Activated CD8-positive, alpha-beta T cell treated with anti-CD3 and anti-CD28 coated beads, Interleukin-2, amount 10 ng/mL, durations not matched to agents 7 days and 5 days (primary cell): ENCODE measurements at regions not wholly inside any gene's neighbourhood (a gene's known extent, or its start where the extent isn't known, plus 50 kb on each side); places are given as distances from the start of the nearest gene placed in this dataset.
A peak's percentile ranks its signal among the peaks of the same experiment; 100 is the strongest.

Source experiments
- ATAC-seq: fragments of 150-1000 bp; cut with Tn5 transposase; one replicate; pipeline ENCODE4 v1.10.0; 2021; ENCODE audit warnings: moderate library complexity
- CTCF ChIA-PET: fragments of 350-600 bp; sonication (Branson Sonifier 250); formaldehyde crosslinking; loops from one replicate; lab custom pipeline; 2021; ENCODE audit warnings: antibody characterized with exemption; lab: Charles Lee
- POLR2A ChIA-PET: fragments of 350-600 bp; sonication (Branson Sonifier 250); formaldehyde crosslinking; loops from one replicate; lab custom pipeline; 2021; ENCODE audit warnings: antibody characterized with exemption; lab: Charles Lee
- DNase-seq: peaks from one replicate; pipeline ENCODE4 v3.0.0-alpha.2; 2020
- H3K27ac Mint-ChIP-seq: one replicate; pipeline ENCODE4 v1.8.0; 2021; ENCODE audit warnings: mild to moderate bottlenecking, mixed read lengths
- H3K27me3 Mint-ChIP-seq: one replicate; pipeline ENCODE4 v1.8.0; 2021; ENCODE audit warnings: low read depth, mixed read lengths
- H3K36me3 Mint-ChIP-seq: one replicate; pipeline ENCODE4 v1.8.0; 2021; ENCODE audit warnings: low read depth, mixed read lengths
- H3K4me1 Mint-ChIP-seq: one replicate; pipeline ENCODE4 v1.8.0; 2021; ENCODE audit warnings: low read depth, mixed read lengths
- H3K4me3 Mint-ChIP-seq: one replicate; pipeline ENCODE4 v1.8.0; 2021; ENCODE audit warnings: mild to moderate bottlenecking, mixed read lengths
- H3K9me3 Mint-ChIP-seq: one replicate; pipeline ENCODE4 v1.8.0; 2022; ENCODE audit warnings: mixed read lengths; ENCODE audit not compliant: insufficient read depth

- no peak overlapping the region for H3K27ac Mint-ChIP-seq
- H3K36me3 Mint-ChIP-seq, result no peaks in the 10 kb centered on the region
- CTCF ChIA-PET, result no interaction called here
- H3K9me3 Mint-ChIP-seq, result no peaks in the 10 kb centered on the region
- POLR2A ChIA-PET, result no interaction called here
- DNase-seq (no peak), ATAC-seq (no peak)
- H3K4me1 Mint-ChIP-seq, result peaks cover 34% of the 10 kb centered on the region
- no peaks in the 10 kb centered on the region for H3K27me3 Mint-ChIP-seq
- no peak overlapping the region for H3K4me3 Mint-ChIP-seq
These were observed 190.5 kb downstream of the IRF8 start for GRCh38 chr16:86089334-86089900.

- no peak overlapping the region for H3K27ac Mint-ChIP-seq
These were observed 191.0 kb downstream of the IRF8 start for GRCh38 chr16:86089991-86090390.

GRCh38 chr16:86090461-86091170 is 191.7 kb downstream of the IRF8 start:
- Mint-ChIP-seq H3K9me3 (no peaks in the 10 kb centered on the region), H3K4me1 (peaks cover 34% of the 10 kb centered on the region), H3K4me3 (no peak overlapping the region), H3K27ac (no peak overlapping the region), H3K36me3 (no peaks in the 10 kb centered on the region), H3K27me3 (no peaks in the 10 kb centered on the region)
- ChIA-PET CTCF (no interaction called here), POLR2A (no interaction called here)
- DNase-seq (no peak), ATAC-seq (no peak)

More at GRCh38 chr16:86089991-86090390, 191.0 kb downstream of the IRF8 start:
- DNase-seq (peak; percentile 27), ATAC-seq (no peak)
- no peak overlapping the region for H3K4me3 Mint-ChIP-seq
- H3K9me3 Mint-ChIP-seq, result no peaks in the 10 kb centered on the region
- H3K27me3 Mint-ChIP-seq, result no peaks in the 10 kb centered on the region
- H3K36me3 Mint-ChIP-seq, result no peaks in the 10 kb centered on the region
- ChIA-PET POLR2A (no interaction called here), CTCF (no interaction called here)
- H3K4me1 Mint-ChIP-seq, result peaks cover 34% of the 10 kb centered on the region

- CTCF ChIA-PET, result no interaction called here
- POLR2A ChIA-PET, result no interaction called here
- H3K4me1 Mint-ChIP-seq, result peaks cover 23% of the 10 kb centered on the region
These were observed 193.0 kb downstream of the IRF8 start for GRCh38 chr16:86091976-86092375.

GRCh38 chr16:86092586-86093480 is 193.9 kb downstream of the IRF8 start:
- no peak overlapping the region for H3K4me3 Mint-ChIP-seq
- ChIA-PET CTCF (no interaction called here), POLR2A (no interaction called here)
- H3K36me3 Mint-ChIP-seq, result no peaks in the 10 kb centered on the region
- DNase-seq (no peak), ATAC-seq (no peak)
- no peaks in the 10 kb centered on the region for H3K9me3 Mint-ChIP-seq
- H3K4me1 Mint-ChIP-seq, result peaks cover 20% of the 10 kb centered on the region
- no peaks in the 10 kb centered on the region for H3K27me3 Mint-ChIP-seq
- no peak overlapping the region for H3K27ac Mint-ChIP-seq

More at GRCh38 chr16:86091976-86092375, 193.0 kb downstream of the IRF8 start:
- no peak for DNase-seq
- ATAC-seq, result no peak
- no peaks in the 10 kb centered on the region for H3K9me3 Mint-ChIP-seq
- no peak overlapping the region for H3K27ac Mint-ChIP-seq
- H3K27me3 Mint-ChIP-seq, result no peaks in the 10 kb centered on the region
- no peaks in the 10 kb centered on the region for H3K36me3 Mint-ChIP-seq
- no peak overlapping the region for H3K4me3 Mint-ChIP-seq

DNA sequence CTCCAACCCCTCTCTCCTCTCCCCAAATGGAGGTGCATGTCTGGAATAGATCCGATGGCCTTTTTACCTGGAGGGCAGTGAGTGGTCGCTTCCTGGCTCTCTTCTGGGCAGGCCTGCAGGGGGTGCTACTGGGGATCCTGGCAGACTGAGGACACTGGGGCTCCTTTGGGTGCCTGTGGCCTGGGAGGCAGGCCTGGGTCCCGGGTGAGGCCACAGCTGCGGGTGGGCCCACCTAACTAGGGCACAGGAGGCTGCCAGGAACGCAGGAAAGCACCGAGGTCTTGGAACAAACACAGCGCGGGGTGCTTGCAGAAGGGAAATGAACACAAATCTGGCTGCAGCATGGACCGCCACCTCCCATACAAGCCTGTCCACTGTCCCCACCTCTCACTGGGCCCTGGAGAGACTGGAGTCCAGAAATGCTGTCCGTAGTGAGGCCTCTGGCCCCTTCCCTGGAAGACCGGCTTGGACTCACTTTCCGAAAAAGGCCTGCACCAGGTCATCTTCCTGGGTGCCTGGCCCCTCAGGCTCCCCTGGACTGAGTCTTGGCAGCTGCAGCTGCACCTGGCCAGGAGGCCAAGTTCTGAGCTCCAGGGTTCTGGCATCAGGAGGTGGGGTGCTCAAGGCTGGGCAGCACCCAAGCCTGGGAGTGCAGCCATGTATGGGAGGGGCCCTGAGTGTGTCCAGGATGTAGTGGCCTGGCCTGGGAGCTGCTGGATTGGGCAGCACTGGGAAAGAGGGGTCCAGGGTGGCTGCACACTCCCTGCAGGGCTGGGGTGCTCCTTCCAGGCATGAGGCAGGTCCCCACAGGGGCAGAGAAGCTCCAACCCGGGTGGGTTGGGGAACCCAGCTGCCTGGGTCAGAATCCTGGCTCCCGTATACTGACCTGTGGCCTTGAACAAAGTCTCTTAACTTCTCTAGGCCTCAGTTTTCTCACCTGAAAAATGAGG is 195.1 kb downstream of the IRF8 start:
- DNase-seq, result no peak
- H3K27ac Mint-ChIP-seq, result no peak overlapping the region
- peaks cover 15% of the 10 kb centered on the region for H3K4me1 Mint-ChIP-seq
- POLR2A ChIA-PET, result no interaction called here
- H3K36me3 Mint-ChIP-seq, result no peaks in the 10 kb centered on the region
- ATAC-seq, result no peak
- no peak overlapping the region for H3K4me3 Mint-ChIP-seq
- H3K27me3 Mint-ChIP-seq, result peaks cover 4% of the 10 kb centered on the region
- CTCF ChIA-PET, result no interaction called here
- no peaks in the 10 kb centered on the region for H3K9me3 Mint-ChIP-seq

GRCh38 chr16:86095131-86095752 is 196.3 kb downstream of the IRF8 start:
- Mint-ChIP-seq H3K9me3 (no peaks in the 10 kb centered on the region), H3K27me3 (peaks cover 4% of the 10 kb centered on the region), H3K27ac (no peak overlapping the region), H3K36me3 (no peaks in the 10 kb centered on the region), H3K4me3 (no peak overlapping the region), H3K4me1 (peaks cover 3% of the 10 kb centered on the region)
- CTCF ChIA-PET, result no interaction called here
- no peak for ATAC-seq
- POLR2A ChIA-PET, result no interaction called here
- no peak for DNase-seq

DNA sequence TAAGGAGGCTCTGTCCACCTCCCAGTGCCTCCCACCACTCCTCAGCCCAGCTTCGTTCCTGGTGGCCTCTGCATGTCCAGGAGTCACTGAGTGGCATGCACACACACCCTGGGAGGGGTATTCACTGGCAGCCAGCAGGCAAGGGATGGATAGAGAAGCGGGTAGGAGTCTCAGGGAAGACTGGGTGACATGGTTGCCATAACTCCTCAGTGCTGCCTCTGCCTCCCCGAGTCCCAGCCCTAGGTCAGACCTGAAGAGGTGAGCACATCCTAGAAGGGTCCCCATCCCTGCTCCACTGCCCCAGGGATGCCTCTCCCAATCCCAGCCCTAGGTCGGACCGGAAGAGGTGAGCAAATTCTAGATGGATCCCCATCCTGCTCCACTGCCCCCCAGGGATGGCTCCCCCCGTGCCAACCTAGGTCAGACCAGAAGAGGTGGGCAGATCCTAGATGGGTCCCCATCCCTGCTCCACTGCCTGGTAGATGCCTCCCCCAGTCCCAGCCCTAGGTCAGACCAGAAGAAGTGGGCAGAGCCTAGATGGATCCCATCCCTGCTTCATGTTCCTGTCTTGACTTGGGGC is 197.0 kb downstream of the IRF8 start:
- DNase-seq (no peak), ATAC-seq (no peak)
- POLR2A ChIA-PET, result no interaction called here
- Mint-ChIP-seq H3K36me3 (no peaks in the 10 kb centered on the region), H3K9me3 (no peaks in the 10 kb centered on the region), H3K27ac (no peak overlapping the region), H3K4me3 (no peak overlapping the region), H3K4me1 (no peaks in the 10 kb centered on the region), H3K27me3 (peaks cover 4% of the 10 kb centered on the region)
- CTCF ChIA-PET, result interaction anchor here (0.7 kb wide), 1 partner anchor 22 kb away, joined by 3 read pairs; no protein-coding TSS in a partner anchor

GRCh38 chr16:86096850-86097249 is 197.9 kb downstream of the IRF8 start:
- ChIA-PET CTCF (interaction anchor here (0.7 kb wide), 1 partner anchor 21 kb away, joined by 3 read pairs; no protein-coding TSS in a partner anchor), POLR2A (no interaction called here)
- ATAC-seq, result no peak
- H3K9me3 Mint-ChIP-seq, result no peaks in the 10 kb centered on the region
- H3K36me3 Mint-ChIP-seq, result no peaks in the 10 kb centered on the region
- H3K27me3 Mint-ChIP-seq, result peaks cover 4% of the 10 kb centered on the region
- no peaks in the 10 kb centered on the region for H3K4me1 Mint-ChIP-seq
- H3K27ac Mint-ChIP-seq, result no peak overlapping the region
- no peak overlapping the region for H3K4me3 Mint-ChIP-seq
- DNase-seq, result no peak

GRCh38 chr16:86099326-86099725 is 200.4 kb downstream of the IRF8 start:
- H3K4me3 Mint-ChIP-seq, result no peak overlapping the region
- no peaks in the 10 kb centered on the region for H3K4me1 Mint-ChIP-seq
- H3K9me3 Mint-ChIP-seq, result no peaks in the 10 kb centered on the region
- no peaks in the 10 kb centered on the region for H3K36me3 Mint-ChIP-seq
- POLR2A ChIA-PET, result no interaction called here
- H3K27ac Mint-ChIP-seq, result no peak overlapping the region
- CTCF ChIA-PET, result no interaction called here
- peaks cover 4% of the 10 kb centered on the region for H3K27me3 Mint-ChIP-seq
- DNase-seq (no peak), ATAC-seq (no peak)
